ENCODE measurements at regions not wholly inside any gene's neighbourhood (a gene's known extent, or its start where the extent isn't known, plus 50 kb on each side); places are given as distances from the start of the nearest gene placed in this dataset.

- H3K9me3 Mint-ChIP-seq, result no peaks in the 10 kb centered on the region
- no peaks in the 10 kb centered on the region for H3K27me3 Mint-ChIP-seq
- no peak for ATAC-seq (replicated peaks)
- H3K27ac Mint-ChIP-seq, result no peak overlapping the region
- H3K4me1 Mint-ChIP-seq, result peaks cover 28% of the 10 kb centered on the region
- H3K4me3 Mint-ChIP-seq, result no peak overlapping the region
- no peaks in the 10 kb centered on the region for H3K36me3 Mint-ChIP-seq (ENCODE audit: low read depth)
Observed at GRCh38 chr9:109963079-109963478, 183.1 kb downstream of the PALM2AKAP2 start.

- no peak overlapping the region for H3K27ac Mint-ChIP-seq
Observed at GRCh38 chr9:109966643-109967368, 186.8 kb downstream of the PALM2AKAP2 start.

GRCh38 chr9:109967651-109968642, 187.9 kb downstream of the PALM2AKAP2 start:
- peaks cover 35% of the 10 kb centered on the region for H3K4me1 Mint-ChIP-seq
- no peaks in the 10 kb centered on the region for H3K9me3 Mint-ChIP-seq
- peaks cover 5% of the 10 kb centered on the region for H3K27me3 Mint-ChIP-seq
- ATAC-seq (replicated peaks), result peak; percentile 72
- H3K4me3 Mint-ChIP-seq, result peak overlapping the region; percentile 54
- H3K36me3 Mint-ChIP-seq (ENCODE audit: low read depth), result no peaks in the 10 kb centered on the region
- peak overlapping the region; percentile 81 for H3K27ac Mint-ChIP-seq

More at GRCh38 chr9:109966643-109967368, 186.8 kb downstream of the PALM2AKAP2 start:
- no peak overlapping the region for H3K4me3 Mint-ChIP-seq
- no peak for ATAC-seq (replicated peaks)
- H3K4me1 Mint-ChIP-seq, result peaks cover 27% of the 10 kb centered on the region
- H3K36me3 Mint-ChIP-seq (ENCODE audit: low read depth), result no peaks in the 10 kb centered on the region
- peaks cover 3% of the 10 kb centered on the region for H3K27me3 Mint-ChIP-seq
- H3K9me3 Mint-ChIP-seq, result no peaks in the 10 kb centered on the region

GRCh38 chr9:109969011-109969410, 189.0 kb downstream of the PALM2AKAP2 start:
- ATAC-seq (replicated peaks), result no peak
- H3K9me3 Mint-ChIP-seq, result no peaks in the 10 kb centered on the region
- peaks cover 41% of the 10 kb centered on the region for H3K4me1 Mint-ChIP-seq
- H3K27ac Mint-ChIP-seq, result peak overlapping the region; percentile 81
- peaks cover 5% of the 10 kb centered on the region for H3K27me3 Mint-ChIP-seq
- peak overlapping the region; percentile 54 for H3K4me3 Mint-ChIP-seq
- H3K36me3 Mint-ChIP-seq (ENCODE audit: low read depth), result no peaks in the 10 kb centered on the region

DNA sequence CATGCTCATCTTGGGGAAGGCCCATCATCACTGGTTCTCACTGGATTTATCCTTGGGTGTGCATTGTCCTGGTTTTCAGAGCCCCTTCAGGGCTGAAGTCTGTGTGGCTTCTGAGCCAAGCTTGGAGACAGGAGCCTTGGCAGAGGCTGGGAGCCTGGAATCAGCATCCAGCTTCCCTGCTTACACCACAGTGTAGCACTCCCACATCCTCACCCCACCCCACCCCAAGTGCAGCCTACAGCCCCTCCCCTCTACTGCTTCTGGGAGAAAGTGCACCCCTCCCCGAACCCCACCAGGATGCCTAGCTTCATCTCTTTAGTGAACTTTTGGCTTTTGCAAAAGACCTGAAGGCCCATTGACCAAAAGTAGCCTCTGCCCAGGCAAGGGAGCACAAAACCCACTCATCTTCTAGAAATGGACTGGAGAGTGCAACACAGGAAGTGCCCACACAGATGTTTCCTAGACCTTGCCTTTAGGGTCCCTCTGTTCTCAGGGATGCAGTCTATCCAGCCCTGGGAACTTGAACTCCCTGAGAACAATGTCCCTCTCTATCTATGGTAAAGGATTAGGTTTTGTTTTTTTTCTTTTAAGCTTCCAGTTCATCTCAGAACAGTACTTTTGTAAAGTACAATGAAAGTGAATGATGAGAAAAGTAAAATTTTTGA, 189.7 kb downstream of the PALM2AKAP2 start:
- no peaks in the 10 kb centered on the region for H3K9me3 Mint-ChIP-seq
- H3K4me1 Mint-ChIP-seq, result peaks cover 48% of the 10 kb centered on the region
- H3K27me3 Mint-ChIP-seq, result peaks cover 5% of the 10 kb centered on the region
- no peak for ATAC-seq (replicated peaks)
- peak overlapping the region; percentile 81 for H3K27ac Mint-ChIP-seq
- peaks cover 5% of the 10 kb centered on the region for H3K36me3 Mint-ChIP-seq (ENCODE audit: low read depth)
- peak overlapping the region; percentile 54 for H3K4me3 Mint-ChIP-seq

DNA sequence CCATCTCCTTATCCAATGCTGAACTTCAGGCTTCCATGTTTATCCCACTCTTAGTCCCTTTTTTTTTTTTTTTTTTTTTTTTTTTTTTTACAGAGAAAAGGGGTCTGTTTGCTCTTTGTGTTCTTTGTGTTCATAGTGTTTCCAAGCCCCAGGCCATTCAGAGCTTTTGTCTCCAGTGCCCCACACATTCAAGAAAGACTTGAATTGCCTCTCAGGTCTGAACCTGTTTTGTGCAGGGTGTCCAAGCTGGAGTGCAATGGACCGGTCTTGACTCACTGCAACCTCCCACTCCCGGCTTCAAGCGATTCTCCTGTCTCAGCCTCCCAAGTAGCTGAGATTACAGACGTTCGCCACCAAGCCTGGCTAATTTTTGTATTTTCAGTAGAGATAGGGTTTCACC, 191.2 kb downstream of the PALM2AKAP2 start:
- Mint-ChIP-seq H3K9me3 (no peaks in the 10 kb centered on the region), H3K36me3 (ENCODE audit: low read depth) (peaks cover 5% of the 10 kb centered on the region), H3K27me3 (peaks cover 5% of the 10 kb centered on the region), H3K27ac (no peak overlapping the region), H3K4me1 (peaks cover 63% of the 10 kb centered on the region), H3K4me3 (no peak overlapping the region)
- no peak for ATAC-seq (replicated peaks)

DNA sequence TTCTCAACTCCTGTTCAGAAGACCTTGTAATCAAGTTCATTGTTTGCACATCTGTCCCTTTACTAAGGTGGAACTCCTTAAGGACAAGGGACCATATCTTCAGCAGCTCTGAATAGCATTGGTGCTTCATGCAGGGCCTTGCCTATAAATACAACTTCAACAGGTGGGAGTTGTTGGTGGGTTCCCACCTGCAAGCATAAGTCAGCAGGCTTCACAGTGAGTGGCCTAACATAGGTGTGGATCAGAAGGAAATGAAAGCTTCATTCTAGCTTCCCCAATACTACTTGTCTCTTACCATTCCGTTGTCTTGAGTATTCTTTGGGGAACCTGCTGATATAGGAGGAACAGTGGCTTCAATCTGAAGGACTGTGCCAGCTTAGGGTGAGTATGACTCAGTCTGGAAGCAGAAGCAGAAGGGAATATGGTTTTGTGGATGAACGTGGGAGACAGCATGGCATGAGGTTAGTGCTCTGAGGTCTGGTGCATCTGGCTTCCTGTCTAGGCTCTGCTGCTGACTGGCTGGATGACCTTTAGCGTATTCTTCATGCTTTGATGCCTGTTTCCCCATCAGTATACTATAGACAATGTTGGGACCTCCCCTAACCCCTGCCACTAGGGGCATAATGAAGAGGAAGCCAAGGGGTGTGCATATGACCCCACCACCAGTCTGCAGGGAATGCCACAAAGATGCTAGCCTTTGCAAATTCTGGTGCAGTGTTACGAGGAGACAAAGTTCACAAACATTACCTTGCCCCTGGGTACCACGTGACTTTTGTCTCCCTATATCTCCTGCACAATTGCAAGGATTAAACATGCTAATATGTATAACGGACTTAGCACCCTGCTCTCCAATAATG, 192.3 kb downstream of the PALM2AKAP2 start:
- Mint-ChIP-seq H3K27ac (peak overlapping the region; percentile 39), H3K9me3 (no peaks in the 10 kb centered on the region), H3K4me1 (peaks cover 63% of the 10 kb centered on the region), H3K36me3 (ENCODE audit: low read depth) (peaks cover 5% of the 10 kb centered on the region), H3K27me3 (peaks cover 5% of the 10 kb centered on the region), H3K4me3 (peak overlapping the region; percentile 63)
- ATAC-seq (replicated peaks), result peak; percentile 23

GRCh38 chr9:109973336-109973735, 193.3 kb downstream of the PALM2AKAP2 start:
- Mint-ChIP-seq H3K27ac (peak overlapping the region; percentile 91), H3K27me3 (peaks cover 5% of the 10 kb centered on the region), H3K9me3 (no peaks in the 10 kb centered on the region), H3K36me3 (ENCODE audit: low read depth) (peaks cover 5% of the 10 kb centered on the region), H3K4me3 (peak overlapping the region; percentile 63), H3K4me1 (peaks cover 60% of the 10 kb centered on the region)
- no peak for ATAC-seq (replicated peaks)

DNA sequence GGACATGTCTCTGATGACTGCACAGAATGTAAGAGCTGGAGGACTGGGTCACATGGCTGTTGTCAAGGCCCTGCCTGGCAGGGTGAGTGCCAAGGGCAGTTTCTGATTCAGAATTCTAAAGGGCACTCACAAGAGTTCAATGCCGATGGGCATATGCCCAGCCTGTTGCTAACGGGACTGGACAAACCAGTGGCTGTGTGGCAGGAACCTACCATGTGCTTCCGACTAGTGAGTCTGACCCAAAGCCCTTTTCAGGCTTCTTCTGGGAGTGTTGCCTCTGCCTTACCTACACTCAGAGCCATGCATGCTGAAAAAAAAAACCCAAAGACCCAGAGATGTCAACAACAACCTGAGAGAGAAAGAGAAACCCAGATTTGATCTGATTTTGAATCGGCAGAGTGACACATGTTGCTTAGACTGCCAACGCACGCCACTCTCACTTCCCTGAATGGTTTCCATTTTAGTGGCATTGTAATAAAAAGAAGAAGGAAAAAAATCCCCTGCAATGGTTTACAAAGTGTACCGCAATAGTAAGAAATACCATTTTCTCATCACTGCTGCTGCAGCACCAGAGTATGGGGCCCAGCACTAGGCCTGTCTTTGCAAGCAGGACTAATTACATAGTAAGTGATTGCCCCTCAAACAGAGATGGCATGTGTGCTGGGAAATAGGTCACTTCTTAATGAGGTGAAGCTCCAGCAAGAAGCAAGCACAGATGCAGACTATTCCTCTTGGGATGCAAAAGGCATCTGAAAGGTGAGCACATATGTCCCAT, 194.3 kb downstream of the PALM2AKAP2 start:
- no peaks in the 10 kb centered on the region for H3K9me3 Mint-ChIP-seq
- peaks cover 54% of the 10 kb centered on the region for H3K4me1 Mint-ChIP-seq
- peaks cover 5% of the 10 kb centered on the region for H3K27me3 Mint-ChIP-seq
- ATAC-seq (replicated peaks), result peak; percentile 88
- peaks cover 5% of the 10 kb centered on the region for H3K36me3 Mint-ChIP-seq (ENCODE audit: low read depth)
- H3K4me3 Mint-ChIP-seq, result peak overlapping the region; percentile 63
- H3K27ac Mint-ChIP-seq, result peak overlapping the region; percentile 91

DNA sequence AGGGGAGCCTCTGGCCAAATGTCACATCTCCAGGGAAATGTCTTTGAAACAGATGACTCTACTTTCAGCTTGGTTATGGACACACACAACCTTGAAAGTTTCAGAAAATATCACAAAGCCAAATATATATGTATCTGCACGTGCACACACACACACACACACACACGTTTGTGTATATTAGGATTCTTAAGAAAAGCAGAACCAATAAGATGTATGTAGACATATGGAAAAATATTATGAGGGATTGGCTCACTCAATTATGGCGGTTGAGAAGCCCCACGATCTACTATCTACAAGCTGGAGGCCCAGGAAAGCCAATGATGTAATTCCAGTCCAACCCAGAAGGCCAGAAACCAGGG, 194.9 kb downstream of the PALM2AKAP2 start:
- peaks cover 5% of the 10 kb centered on the region for H3K36me3 Mint-ChIP-seq (ENCODE audit: low read depth)
- no peak for ATAC-seq (replicated peaks)
- H3K4me1 Mint-ChIP-seq, result peaks cover 53% of the 10 kb centered on the region
- H3K4me3 Mint-ChIP-seq, result peak overlapping the region; percentile 63
- peak overlapping the region; percentile 91 for H3K27ac Mint-ChIP-seq
- H3K27me3 Mint-ChIP-seq, result peaks cover 5% of the 10 kb centered on the region
- H3K9me3 Mint-ChIP-seq, result no peaks in the 10 kb centered on the region

DNA sequence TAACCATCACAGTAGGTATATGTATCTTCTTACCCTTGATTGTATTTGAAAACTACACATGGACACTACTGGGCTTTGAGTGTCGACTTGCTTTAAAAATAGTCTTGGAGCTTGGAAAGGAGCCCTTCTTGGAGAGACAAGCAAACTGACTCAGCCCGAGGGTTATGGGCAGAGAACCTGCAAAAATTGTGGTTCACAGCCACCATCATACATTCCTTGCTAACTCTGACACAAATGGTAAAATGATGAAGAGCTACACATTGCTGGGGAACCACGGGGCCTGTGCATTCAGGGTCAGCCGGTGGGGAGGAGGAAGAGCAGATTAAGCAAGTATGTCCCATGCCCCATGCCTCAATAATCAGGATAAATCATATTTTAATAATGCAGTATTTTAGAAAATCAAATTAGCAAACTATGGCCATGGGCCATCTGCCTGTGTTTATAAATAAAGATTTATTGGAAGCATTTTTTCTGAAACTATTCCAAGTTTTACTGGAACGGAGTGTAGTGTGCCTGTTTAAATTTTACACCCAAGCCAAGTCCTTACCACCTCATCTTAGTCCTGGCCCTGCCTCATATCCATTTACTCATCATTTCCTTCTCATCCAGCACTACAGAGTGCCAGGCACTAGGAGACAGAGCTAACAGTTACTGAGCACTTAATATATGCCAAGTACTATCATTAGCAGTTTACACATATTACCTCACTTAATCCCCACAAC, 195.7 kb downstream of the PALM2AKAP2 start:
- Mint-ChIP-seq H3K27me3 (peaks cover 5% of the 10 kb centered on the region), H3K36me3 (ENCODE audit: low read depth) (peaks cover 5% of the 10 kb centered on the region), H3K27ac (peak overlapping the region; percentile 91), H3K4me1 (peaks cover 53% of the 10 kb centered on the region), H3K4me3 (peak overlapping the region; percentile 63), H3K9me3 (no peaks in the 10 kb centered on the region)
- no peak for ATAC-seq (replicated peaks)

DNA sequence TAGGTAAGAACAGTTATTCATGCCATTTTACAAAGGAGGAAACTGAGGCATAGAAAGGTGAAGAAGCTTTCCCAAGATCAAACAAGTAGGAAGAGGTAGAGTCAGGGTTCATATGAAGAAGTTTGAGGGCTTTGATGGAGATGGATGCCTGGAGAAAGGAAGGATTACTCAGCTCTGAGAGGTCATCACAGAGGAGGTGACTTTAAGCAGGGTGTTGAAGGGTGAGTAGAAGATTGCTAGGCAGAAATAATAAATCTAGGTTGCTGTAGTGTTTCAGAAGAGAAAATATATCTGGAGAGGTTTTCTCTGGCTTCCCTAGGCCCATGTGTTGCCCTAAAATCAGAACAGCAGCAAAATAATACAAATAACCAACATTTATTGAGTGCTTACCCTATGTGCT, 196.3 kb downstream of the PALM2AKAP2 start:
- Mint-ChIP-seq H3K27me3 (peaks cover 5% of the 10 kb centered on the region), H3K9me3 (no peaks in the 10 kb centered on the region), H3K4me3 (peak overlapping the region; percentile 0), H3K4me1 (peaks cover 53% of the 10 kb centered on the region), H3K27ac (peak overlapping the region; percentile 91), H3K36me3 (ENCODE audit: low read depth) (peaks cover 5% of the 10 kb centered on the region)
- no peak for ATAC-seq (replicated peaks)

All from activated T-helper 17 cell treated with anti-CD3 and anti-CD28 coated beads, Interleukin-2, amount 50 U/mL, for 72 hours (primary cell).